Activated naive CD4-positive, alpha-beta T cell treated with anti-CD3 and anti-CD28 coated beads, Interleukin-2, amount 50 U/mL, for 24 hours (primary cell): ENCODE measurements at regions not wholly inside any gene's neighbourhood (a gene's known extent, or its start where the extent isn't known, plus 50 kb on each side); places are given as distances from the start of the nearest gene placed in this dataset.
"Not testable (repeated sequence)": the region's sequence is repeated elsewhere in the genome, so short reads cannot be mapped to it uniquely, and the experiment has no call there.

Experiments
- H3K27ac Mint-ChIP-seq: one replicate; pipeline ENCODE4 v1.8.0; 2021; ENCODE audit warnings: mild to moderate bottlenecking, mixed read lengths
- H3K27me3 Mint-ChIP-seq: one replicate; pipeline ENCODE4 v1.8.0; 2021; ENCODE audit warnings: mixed read lengths
- H3K36me3 Mint-ChIP-seq: one replicate; pipeline ENCODE4 v1.8.0; 2021; ENCODE audit warnings: mixed read lengths
- H3K4me1 Mint-ChIP-seq: one replicate; pipeline ENCODE4 v1.8.0; 2021; ENCODE audit warnings: mixed read lengths
- H3K4me3 Mint-ChIP-seq: one replicate; pipeline ENCODE4 v1.8.0; 2021; ENCODE audit warnings: mild to moderate bottlenecking, mixed read lengths
- H3K9me3 Mint-ChIP-seq: one replicate; pipeline ENCODE4 v1.8.0; 2021; ENCODE audit warnings: mixed read lengths

- Mint-ChIP-seq H3K4me1 (no peaks in the 10 kb centered on the region), H3K9me3 (no peaks in the 10 kb centered on the region), H3K27ac (peak overlapping the region; percentile 26), H3K4me3 (no peak overlapping the region), H3K36me3 (no peaks in the 10 kb centered on the region), H3K27me3 (no peaks in the 10 kb centered on the region)
Observed at GRCh38 chr6:14549304-14549770, 431.8 kb downstream of the CD83 start.

DNA sequence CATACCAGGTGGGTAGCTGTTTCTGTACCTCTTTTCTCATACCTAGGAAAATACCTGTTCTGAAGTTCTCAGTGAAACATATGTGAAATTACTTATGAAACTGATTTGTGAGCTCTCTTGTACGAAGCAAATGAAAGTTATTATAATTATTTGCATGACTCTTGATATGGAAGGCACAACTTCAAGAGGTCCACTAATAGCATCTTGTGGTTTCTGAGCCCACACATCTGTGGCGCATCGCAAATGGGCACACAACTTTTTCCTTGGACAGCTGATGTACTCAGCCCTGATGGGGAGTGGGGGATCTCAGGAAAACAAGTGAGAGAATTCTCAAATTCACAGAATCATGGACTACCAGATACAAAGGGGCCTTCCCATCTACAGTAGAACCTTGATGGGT lies 432.3 kb downstream of the CD83 start:
- Mint-ChIP-seq H3K27ac (no peak overlapping the region), H3K4me3 (no peak overlapping the region), H3K27me3 (no peaks in the 10 kb centered on the region), H3K9me3 (no peaks in the 10 kb centered on the region), H3K4me1 (no peaks in the 10 kb centered on the region), H3K36me3 (no peaks in the 10 kb centered on the region)

DNA sequence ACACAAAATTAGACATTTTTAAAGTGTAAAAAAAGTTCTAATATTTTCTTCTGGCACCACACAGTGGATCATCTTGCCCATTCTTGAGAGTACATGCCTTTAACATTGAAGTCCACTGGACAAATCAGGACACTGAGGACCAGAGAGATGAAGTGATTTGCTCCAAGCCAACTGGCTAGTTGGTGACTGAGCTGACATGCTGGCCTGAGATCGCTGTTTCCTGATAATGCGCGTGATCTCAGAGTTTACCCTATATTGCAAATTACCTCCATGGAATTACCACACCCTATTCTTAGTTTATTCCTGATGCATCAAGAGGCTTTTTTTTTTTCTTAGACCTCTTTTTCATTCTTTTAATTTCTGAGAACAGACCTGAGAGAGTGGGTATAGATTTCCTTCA lies 432.8 kb downstream of the CD83 start:
- Mint-ChIP-seq H3K27me3 (no peaks in the 10 kb centered on the region), H3K4me1 (no peaks in the 10 kb centered on the region), H3K36me3 (no peaks in the 10 kb centered on the region), H3K9me3 (no peaks in the 10 kb centered on the region), H3K27ac (no peak overlapping the region), H3K4me3 (no peak overlapping the region)

DNA sequence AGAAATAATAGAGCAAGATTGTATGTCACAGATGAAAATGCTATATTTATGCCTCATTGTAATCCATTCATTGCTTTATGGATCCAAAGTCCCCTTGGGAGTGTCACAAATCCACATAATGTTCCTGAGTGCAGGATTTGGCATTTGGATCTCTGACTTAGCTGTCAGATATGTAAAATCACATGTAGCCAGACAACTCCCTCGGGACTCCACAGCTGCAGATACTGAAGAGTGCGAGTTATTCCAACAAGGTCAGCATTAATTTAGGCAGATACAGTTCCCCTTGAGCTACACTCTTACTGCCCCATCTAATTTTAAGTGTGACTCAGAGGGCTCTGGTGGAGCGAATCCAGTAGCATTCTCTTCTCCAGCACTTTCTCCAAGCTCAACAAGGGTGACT lies 433.2 kb downstream of the CD83 start:
- Mint-ChIP-seq H3K9me3 (no peaks in the 10 kb centered on the region), H3K27me3 (no peaks in the 10 kb centered on the region), H3K4me3 (no peak overlapping the region), H3K36me3 (no peaks in the 10 kb centered on the region), H3K4me1 (no peaks in the 10 kb centered on the region), H3K27ac (no peak overlapping the region)

DNA sequence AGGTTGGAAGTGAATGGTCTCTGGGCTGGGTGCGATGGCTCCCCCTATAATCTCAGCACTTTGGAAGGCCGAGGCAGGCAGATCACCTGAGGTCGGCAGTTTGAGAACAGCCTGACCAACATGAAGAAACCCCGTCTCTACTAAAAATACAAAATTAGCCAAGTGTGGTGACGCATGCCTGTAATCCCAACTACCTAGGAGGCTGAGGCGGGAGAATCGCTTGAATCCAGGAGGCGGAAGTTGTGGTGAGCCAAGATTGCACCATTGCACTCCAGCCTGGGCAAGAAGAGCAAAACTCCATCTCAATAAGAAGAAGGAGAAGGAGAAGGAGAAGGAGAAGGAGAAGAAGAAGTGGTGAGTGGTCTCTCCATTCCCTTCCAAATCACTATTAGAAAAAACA lies 434.0 kb downstream of the CD83 start:
- H3K27ac Mint-ChIP-seq, H3K36me3 Mint-ChIP-seq, H3K4me3 Mint-ChIP-seq, H3K9me3 Mint-ChIP-seq, H3K27me3 Mint-ChIP-seq, H3K4me1 Mint-ChIP-seq: not testable (repeated sequence)

GRCh38 chr6:14552891-14553290 lies 435.3 kb downstream of the CD83 start:
- no peak overlapping the region for H3K27ac Mint-ChIP-seq
- no peaks in the 10 kb centered on the region for H3K9me3 Mint-ChIP-seq
- no peaks in the 10 kb centered on the region for H3K36me3 Mint-ChIP-seq
- no peak overlapping the region for H3K4me3 Mint-ChIP-seq
- H3K4me1 Mint-ChIP-seq = no peaks in the 10 kb centered on the region
- no peaks in the 10 kb centered on the region for H3K27me3 Mint-ChIP-seq

DNA sequence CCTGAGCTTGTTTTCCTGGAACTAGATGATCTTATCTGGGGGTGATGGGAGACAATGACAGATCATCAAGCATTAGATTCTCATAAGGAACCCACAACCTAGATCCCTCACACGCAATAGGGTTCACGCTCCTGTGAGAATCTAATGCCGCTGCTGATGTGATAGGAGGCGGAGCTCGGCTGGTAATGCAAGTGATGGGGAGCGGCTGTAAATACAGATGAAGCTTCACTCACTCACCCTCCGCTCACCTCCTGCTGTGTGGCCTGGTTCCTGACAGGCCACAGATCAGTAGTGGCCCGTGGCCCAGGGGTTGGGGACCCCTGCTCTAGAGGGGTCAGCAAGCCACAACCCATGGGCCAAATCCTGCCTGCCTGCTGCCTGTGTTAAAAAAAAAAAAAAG lies 435.9 kb downstream of the CD83 start:
- no peaks in the 10 kb centered on the region for H3K9me3 Mint-ChIP-seq
- no peaks in the 10 kb centered on the region for H3K36me3 Mint-ChIP-seq
- no peak overlapping the region for H3K27ac Mint-ChIP-seq
- no peaks in the 10 kb centered on the region for H3K4me1 Mint-ChIP-seq
- no peaks in the 10 kb centered on the region for H3K27me3 Mint-ChIP-seq
- H3K4me3 Mint-ChIP-seq = no peak overlapping the region

DNA sequence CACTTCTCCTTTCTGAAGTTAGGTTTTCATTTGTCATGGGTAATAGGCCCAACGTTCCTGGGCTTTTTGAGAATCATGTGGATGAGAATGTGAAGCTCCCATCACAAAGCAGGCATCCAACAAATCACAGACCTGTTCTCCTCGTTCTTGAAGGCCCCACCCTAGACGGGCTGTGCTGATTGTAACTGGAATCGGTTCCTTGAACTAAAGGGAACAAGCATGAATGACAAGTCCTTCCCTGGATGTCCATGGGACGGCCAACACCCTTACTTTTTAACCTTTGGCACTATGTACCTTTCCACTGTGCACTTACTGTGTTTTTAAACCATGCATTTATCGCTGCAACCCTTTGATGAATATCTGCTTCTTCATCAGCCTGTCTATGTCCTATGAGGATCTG lies 438.2 kb downstream of the CD83 start:
- Mint-ChIP-seq H3K36me3 (peaks cover 2% of the 10 kb centered on the region), H3K9me3 (no peaks in the 10 kb centered on the region), H3K4me1 (no peaks in the 10 kb centered on the region), H3K27ac (no peak overlapping the region), H3K4me3 (no peak overlapping the region), H3K27me3 (no peaks in the 10 kb centered on the region)

- no peak overlapping the region for H3K27ac Mint-ChIP-seq
- H3K36me3 Mint-ChIP-seq = peaks cover 8% of the 10 kb centered on the region
- H3K9me3 Mint-ChIP-seq = peaks cover 5% of the 10 kb centered on the region
- H3K4me1 Mint-ChIP-seq = no peaks in the 10 kb centered on the region
- no peak overlapping the region for H3K4me3 Mint-ChIP-seq
- no peaks in the 10 kb centered on the region for H3K27me3 Mint-ChIP-seq
Observed at GRCh38 chr6:14559746-14560536, 442.4 kb downstream of the CD83 start.

GRCh38 chr6:14561563-14561962 lies 444.0 kb downstream of the CD83 start:
- H3K36me3 Mint-ChIP-seq, H3K27ac Mint-ChIP-seq, H3K9me3 Mint-ChIP-seq, H3K4me1 Mint-ChIP-seq, H3K4me3 Mint-ChIP-seq, H3K27me3 Mint-ChIP-seq: not testable (repeated sequence)

DNA sequence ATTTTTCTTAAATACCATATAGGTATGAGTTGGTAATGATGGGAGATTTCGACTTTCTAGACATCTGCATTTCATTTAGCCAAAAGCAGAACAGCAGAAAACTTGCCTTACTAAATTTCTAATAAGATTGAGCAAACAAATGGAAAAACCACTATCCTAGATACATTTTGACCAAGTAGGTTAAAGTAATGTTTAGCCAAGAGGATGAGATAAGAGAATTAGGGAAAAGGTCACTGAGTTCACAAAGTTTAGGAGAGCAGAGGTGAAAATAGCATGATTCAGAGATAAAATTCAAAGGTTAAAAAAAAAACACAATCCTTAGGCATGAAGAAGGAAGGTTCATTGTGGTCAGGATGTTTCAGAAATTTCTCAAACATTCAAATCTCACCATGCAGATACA lies 450.3 kb downstream of the CD83 start:
- H3K27me3 Mint-ChIP-seq = no peaks in the 10 kb centered on the region
- peaks cover 2% of the 10 kb centered on the region for H3K36me3 Mint-ChIP-seq
- no peak overlapping the region for H3K4me3 Mint-ChIP-seq
- H3K27ac Mint-ChIP-seq = no peak overlapping the region
- peaks cover 4% of the 10 kb centered on the region for H3K4me1 Mint-ChIP-seq
- H3K9me3 Mint-ChIP-seq = peaks cover 10% of the 10 kb centered on the region

DNA sequence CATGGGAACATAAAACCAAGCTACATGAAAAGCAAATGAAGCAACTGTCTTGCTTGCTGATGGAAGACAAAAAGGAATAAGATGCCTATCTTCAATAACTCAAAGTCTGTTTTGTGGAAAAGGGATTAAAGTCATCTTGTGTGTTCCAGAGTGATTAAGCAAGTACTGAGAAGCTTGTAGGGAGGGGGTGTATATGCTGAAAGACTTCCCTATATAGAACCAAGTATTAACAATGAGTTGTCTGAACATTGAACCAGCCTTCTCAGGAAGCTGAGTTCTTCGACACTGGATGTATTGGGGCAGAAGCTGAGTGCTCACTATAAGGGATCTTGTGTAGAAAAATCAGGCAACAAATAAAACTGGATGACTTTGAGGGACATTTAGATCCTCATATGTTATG lies 451.8 kb downstream of the CD83 start:
- no peaks in the 10 kb centered on the region for H3K27me3 Mint-ChIP-seq
- no peak overlapping the region for H3K4me3 Mint-ChIP-seq
- H3K27ac Mint-ChIP-seq = no peak overlapping the region
- H3K4me1 Mint-ChIP-seq = peaks cover 4% of the 10 kb centered on the region
- peaks cover 5% of the 10 kb centered on the region for H3K9me3 Mint-ChIP-seq
- peaks cover 2% of the 10 kb centered on the region for H3K36me3 Mint-ChIP-seq

- H3K36me3 Mint-ChIP-seq, H3K4me1 Mint-ChIP-seq, H3K27me3 Mint-ChIP-seq, H3K9me3 Mint-ChIP-seq, H3K27ac Mint-ChIP-seq, H3K4me3 Mint-ChIP-seq: not testable (repeated sequence)
Observed at GRCh38 chr6:14569874-14570273, 452.3 kb downstream of the CD83 start.

DNA sequence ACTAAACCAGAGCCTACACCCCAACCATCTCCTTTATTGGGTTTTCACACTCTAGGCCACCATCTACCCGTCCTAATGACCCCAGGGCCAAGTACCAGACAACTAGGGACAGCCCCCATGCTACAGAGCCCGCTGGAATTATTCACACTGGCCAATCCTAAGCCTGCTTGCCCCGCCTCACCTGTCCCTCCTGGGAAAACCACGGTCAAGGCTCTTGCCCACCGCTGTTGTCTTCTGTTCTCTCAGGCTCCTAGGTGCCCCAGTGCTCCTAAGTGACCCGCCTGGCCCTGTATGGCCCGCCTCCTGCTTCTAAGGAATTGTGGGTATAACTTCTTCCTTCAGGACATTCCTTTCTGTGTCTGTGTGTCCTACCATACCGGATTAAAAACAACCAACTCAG lies 453.4 kb downstream of the CD83 start:
- peaks cover 4% of the 10 kb centered on the region for H3K4me1 Mint-ChIP-seq
- H3K4me3 Mint-ChIP-seq = no peak overlapping the region
- no peaks in the 10 kb centered on the region for H3K27me3 Mint-ChIP-seq
- H3K27ac Mint-ChIP-seq = no peak overlapping the region
- peaks cover 2% of the 10 kb centered on the region for H3K36me3 Mint-ChIP-seq
- peaks cover 5% of the 10 kb centered on the region for H3K9me3 Mint-ChIP-seq

DNA sequence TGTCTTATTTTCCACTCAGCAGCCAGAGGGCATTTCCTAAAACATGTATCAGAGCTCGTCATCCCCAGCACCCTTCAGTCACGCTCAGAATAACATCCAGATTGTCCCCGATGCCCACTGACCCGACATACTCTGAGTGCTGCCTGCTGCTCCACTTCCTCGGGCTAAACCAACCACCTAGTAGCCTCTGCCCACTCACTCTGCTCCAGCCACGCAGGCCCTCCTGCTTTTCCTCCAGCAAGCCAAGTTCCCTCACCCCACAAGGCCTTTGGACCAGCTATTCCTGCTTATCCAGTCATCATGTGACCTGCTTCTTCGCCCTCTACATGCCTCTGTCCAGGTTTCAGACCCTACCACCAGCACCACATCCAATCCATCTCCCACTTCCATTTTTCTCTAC lies 454.2 kb downstream of the CD83 start:
- peaks cover 5% of the 10 kb centered on the region for H3K9me3 Mint-ChIP-seq
- H3K4me1 Mint-ChIP-seq = peaks cover 4% of the 10 kb centered on the region
- no peaks in the 10 kb centered on the region for H3K27me3 Mint-ChIP-seq
- H3K4me3 Mint-ChIP-seq = no peak overlapping the region
- H3K27ac Mint-ChIP-seq = no peak overlapping the region
- H3K36me3 Mint-ChIP-seq = no peaks in the 10 kb centered on the region

- Mint-ChIP-seq H3K27me3 (no peaks in the 10 kb centered on the region), H3K36me3 (no peaks in the 10 kb centered on the region), H3K9me3 (peaks cover 5% of the 10 kb centered on the region), H3K4me3 (no peak overlapping the region), H3K27ac (no peak overlapping the region), H3K4me1 (no peaks in the 10 kb centered on the region)
Observed at GRCh38 chr6:14573267-14573666, 455.7 kb downstream of the CD83 start.

DNA sequence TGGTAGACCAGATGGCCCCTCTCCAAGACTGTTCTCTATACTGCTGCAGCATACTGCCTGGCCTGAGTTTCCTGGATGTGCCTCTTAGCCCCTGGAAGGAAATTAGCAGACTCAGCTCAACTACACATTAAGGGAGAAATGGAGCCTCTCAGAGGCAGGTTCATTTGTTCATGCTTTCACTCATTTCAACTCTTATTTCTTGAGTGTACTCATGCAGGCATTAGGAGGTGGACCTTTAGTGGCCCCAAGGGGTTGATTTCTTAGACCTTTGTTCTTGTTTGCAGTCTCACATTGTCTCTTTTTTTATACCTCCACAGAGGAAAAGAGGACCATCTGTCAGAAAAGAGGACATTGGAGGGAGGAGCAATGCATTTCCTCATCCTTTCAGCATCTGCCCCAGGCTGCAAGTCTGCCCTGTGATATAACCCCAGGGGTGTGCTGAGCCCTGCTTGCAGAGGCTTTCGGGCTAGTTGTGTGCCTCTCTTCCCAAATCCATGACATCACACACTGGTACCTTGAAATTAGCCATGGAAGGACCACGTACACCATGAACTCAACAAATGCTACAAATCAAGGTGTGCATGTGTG lies 456.2 kb downstream of the CD83 start:
- peaks cover 5% of the 10 kb centered on the region for H3K9me3 Mint-ChIP-seq
- H3K36me3 Mint-ChIP-seq = no peaks in the 10 kb centered on the region
- H3K4me3 Mint-ChIP-seq = no peak overlapping the region
- no peaks in the 10 kb centered on the region for H3K27me3 Mint-ChIP-seq
- H3K4me1 Mint-ChIP-seq = no peaks in the 10 kb centered on the region
- H3K27ac Mint-ChIP-seq = no peak overlapping the region
